ENCODE measurements at regions not wholly inside any gene's neighbourhood (a gene's known extent, or its start where the extent isn't known, plus 50 kb on each side); places are given as distances from the start of the nearest gene placed in this dataset.

DNA sequence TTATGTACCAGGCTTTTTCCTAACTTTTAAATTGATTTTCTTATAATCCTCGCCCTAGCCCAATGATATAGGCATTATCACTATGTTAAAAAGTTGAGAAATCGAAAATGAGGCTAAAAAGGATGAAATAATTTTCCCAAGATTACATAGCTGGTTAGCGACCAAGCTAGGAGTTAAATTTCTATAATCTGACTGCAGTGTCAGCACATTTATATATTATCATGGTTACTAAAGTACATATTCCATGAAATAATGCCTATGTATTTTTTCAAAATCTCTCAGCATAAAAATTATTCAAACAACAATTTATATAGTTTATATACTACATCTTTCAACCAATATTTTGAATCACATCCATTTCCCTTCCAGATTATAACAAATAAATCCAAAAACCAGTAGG is 317.3 kb upstream of the TFPI start:
- no peak for TF ChIP-seq POLR2A (IDR thresholded peaks at IDR 0.05)
- TF ChIP-seq, protein P1, sequence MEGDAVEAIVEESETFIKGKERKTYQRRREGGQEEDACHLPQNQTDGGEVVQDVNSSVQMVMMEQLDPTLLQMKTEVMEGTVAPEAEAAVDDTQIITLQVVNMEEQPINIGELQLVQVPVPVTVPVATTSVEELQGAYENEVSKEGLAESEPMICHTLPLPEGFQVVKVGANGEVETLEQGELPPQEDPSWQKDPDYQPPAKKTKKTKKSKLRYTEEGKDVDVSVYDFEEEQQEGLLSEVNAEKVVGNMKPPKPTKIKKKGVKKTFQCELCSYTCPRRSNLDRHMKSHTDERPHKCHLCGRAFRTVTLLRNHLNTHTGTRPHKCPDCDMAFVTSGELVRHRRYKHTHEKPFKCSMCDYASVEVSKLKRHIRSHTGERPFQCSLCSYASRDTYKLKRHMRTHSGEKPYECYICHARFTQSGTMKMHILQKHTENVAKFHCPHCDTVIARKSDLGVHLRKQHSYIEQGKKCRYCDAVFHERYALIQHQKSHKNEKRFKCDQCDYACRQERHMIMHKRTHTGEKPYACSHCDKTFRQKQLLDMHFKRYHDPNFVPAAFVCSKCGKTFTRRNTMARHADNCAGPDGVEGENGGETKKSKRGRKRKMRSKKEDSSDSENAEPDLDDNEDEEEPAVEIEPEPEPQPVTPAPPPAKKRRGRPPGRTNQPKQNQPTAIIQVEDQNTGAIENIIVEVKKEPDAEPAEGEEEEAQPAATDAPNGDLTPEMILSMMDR (IDR thresholded peaks at IDR 0.05 in 4 of 5, conservative IDR thresholded peaks at IDR 0.05 in 1 of 5): no peak

Data from gastrocnemius medialis (tissue), 4 donors.